T-helper 2 cell treated with Interferon-gamma antibody and Interleukin-4, amounts not matched to agents 5 μg/mL and 100 μg/mL, for 36 hours (primary cell): ENCODE measurements at regions not wholly inside any gene's neighbourhood (a gene's known extent, or its start where the extent isn't known, plus 50 kb on each side); places are given as distances from the start of the nearest gene placed in this dataset.
"Not testable (repeated sequence)": the region's sequence is repeated elsewhere in the genome, so short reads cannot be mapped to it uniquely, and the experiment has no call there.

Source experiments
- DNase-seq: peaks from one replicate; pipeline ENCODE4 v3.0.0; 2021; ENCODE audit warnings: low spot score
- H3K27ac Mint-ChIP-seq: one replicate; pipeline ENCODE4 v1.8.0; 2021; ENCODE audit warnings: mild to moderate bottlenecking, mixed read lengths
- H3K27me3 Mint-ChIP-seq: one replicate; pipeline ENCODE4 v1.8.0; 2021; ENCODE audit warnings: low read depth, mixed read lengths
- H3K36me3 Mint-ChIP-seq: one replicate; pipeline ENCODE4 v1.8.0; 2021; ENCODE audit warnings: low read depth, mixed read lengths
- H3K4me1 Mint-ChIP-seq: one replicate; pipeline ENCODE4 v1.8.0; 2021; ENCODE audit warnings: low read depth, mixed read lengths
- H3K4me3 Mint-ChIP-seq: one replicate; pipeline ENCODE4 v1.8.0; 2022; ENCODE audit warnings: mild to moderate bottlenecking, moderate library complexity, mixed read lengths
- H3K9me3 Mint-ChIP-seq: one replicate; pipeline ENCODE4 v1.8.0; 2021; ENCODE audit warnings: mixed read lengths

GRCh38 chr6:26270903-26271667 is 93.9 kb upstream of the BTN3A2 start:
- Mint-ChIP-seq H3K36me3 (no peaks in the 10 kb centered on the region), H3K4me1 (peaks cover 27% of the 10 kb centered on the region), H3K4me3 (no peak overlapping the region), H3K9me3 (no peaks in the 10 kb centered on the region), H3K27me3 (no peaks in the 10 kb centered on the region), H3K27ac (no peak overlapping the region)
- DNase-seq, result peak; percentile 79

- no peak for DNase-seq
- Mint-ChIP-seq H3K36me3 (no peaks in the 10 kb centered on the region), H3K27ac (no peak overlapping the region), H3K4me3 (no peak overlapping the region), H3K4me1 (peaks cover 30% of the 10 kb centered on the region), H3K27me3 (no peaks in the 10 kb centered on the region), H3K9me3 (no peaks in the 10 kb centered on the region)
Observed at GRCh38 chr6:26271668-26272024, 93.4 kb upstream of the BTN3A2 start.

- H3K9me3 Mint-ChIP-seq, result no peaks in the 10 kb centered on the region
- no peaks in the 10 kb centered on the region for H3K27me3 Mint-ChIP-seq
- H3K4me1 Mint-ChIP-seq, result peaks cover 31% of the 10 kb centered on the region
- peak; percentile 65 for DNase-seq
- H3K36me3 Mint-ChIP-seq, result peaks cover 2% of the 10 kb centered on the region
- H3K4me3 Mint-ChIP-seq, result no peak overlapping the region
- no peak overlapping the region for H3K27ac Mint-ChIP-seq
Observed at GRCh38 chr6:26272171-26272637, 92.8 kb upstream of the BTN3A2 start.

GRCh38 chr6:26273673-26274588 is 91.1 kb upstream of the BTN3A2 start:
- Mint-ChIP-seq H3K36me3 (peaks cover 2% of the 10 kb centered on the region), H3K9me3 (no peaks in the 10 kb centered on the region), H3K27me3 (no peaks in the 10 kb centered on the region), H3K4me3 (no peak overlapping the region), H3K27ac (no peak overlapping the region), H3K4me1 (peaks cover 29% of the 10 kb centered on the region)
- peak; percentile 19 for DNase-seq

- peaks cover 2% of the 10 kb centered on the region for H3K36me3 Mint-ChIP-seq
- no peak for DNase-seq
- H3K9me3 Mint-ChIP-seq, result no peaks in the 10 kb centered on the region
- no peaks in the 10 kb centered on the region for H3K27me3 Mint-ChIP-seq
- H3K27ac Mint-ChIP-seq, result peak overlapping the region; percentile 39
- H3K4me1 Mint-ChIP-seq, result peaks cover 19% of the 10 kb centered on the region
- no peak overlapping the region for H3K4me3 Mint-ChIP-seq
Observed at GRCh38 chr6:26275663-26276062, 89.3 kb upstream of the BTN3A2 start.

- H3K4me3 Mint-ChIP-seq, result no peak overlapping the region
- H3K36me3 Mint-ChIP-seq, result peaks cover 4% of the 10 kb centered on the region
- H3K9me3 Mint-ChIP-seq, result no peaks in the 10 kb centered on the region
- H3K4me1 Mint-ChIP-seq, result peaks cover 24% of the 10 kb centered on the region
- DNase-seq, result no peak
- no peaks in the 10 kb centered on the region for H3K27me3 Mint-ChIP-seq
- no peak overlapping the region for H3K27ac Mint-ChIP-seq
Observed at GRCh38 chr6:26276841-26277648, 88.0 kb upstream of the BTN3A2 start.

GRCh38 chr6:26278536-26278935 is 86.5 kb upstream of the BTN3A2 start:
- H3K36me3 Mint-ChIP-seq, result peaks cover 4% of the 10 kb centered on the region
- H3K27ac Mint-ChIP-seq, result no peak overlapping the region
- H3K27me3 Mint-ChIP-seq, result no peaks in the 10 kb centered on the region
- H3K9me3 Mint-ChIP-seq, result no peaks in the 10 kb centered on the region
- peaks cover 36% of the 10 kb centered on the region for H3K4me1 Mint-ChIP-seq
- no peak overlapping the region for H3K4me3 Mint-ChIP-seq
- DNase-seq, result no peak

- not testable (repeated sequence) for H3K9me3 Mint-ChIP-seq, H3K27ac Mint-ChIP-seq, DNase-seq, H3K36me3 Mint-ChIP-seq, H3K4me3 Mint-ChIP-seq, H3K27me3 Mint-ChIP-seq
- H3K4me1 Mint-ChIP-seq, result peaks cover 39% of the 10 kb centered on the region
Observed at GRCh38 chr6:26279371-26279770, 85.6 kb upstream of the BTN3A2 start.

- Mint-ChIP-seq H3K4me1 (peaks cover 47% of the 10 kb centered on the region), H3K9me3 (no peaks in the 10 kb centered on the region), H3K27ac (no peak overlapping the region), H3K36me3 (peaks cover 4% of the 10 kb centered on the region), H3K4me3 (no peak overlapping the region), H3K27me3 (no peaks in the 10 kb centered on the region)
- DNase-seq, result no peak
Observed at GRCh38 chr6:26280407-26280806, 84.6 kb upstream of the BTN3A2 start.

GRCh38 chr6:26284537-26285142 is 80.4 kb upstream of the BTN3A2 start:
- peak; percentile 52 for DNase-seq
- peaks cover 4% of the 10 kb centered on the region for H3K27me3 Mint-ChIP-seq
- H3K27ac Mint-ChIP-seq, result peak overlapping the region; percentile 96

GRCh38 chr6:26285143-26286134 is 79.6 kb upstream of the BTN3A2 start:
- peak overlapping the region; percentile 96 for H3K27ac Mint-ChIP-seq
- H3K27me3 Mint-ChIP-seq, result peaks cover 4% of the 10 kb centered on the region
- peaks cover 44% of the 10 kb centered on the region for H3K4me1 Mint-ChIP-seq
- DNase-seq, result peak; percentile 95
- peaks cover 7% of the 10 kb centered on the region for H3K36me3 Mint-ChIP-seq
- H3K9me3 Mint-ChIP-seq, result peaks cover 9% of the 10 kb centered on the region
- H3K4me3 Mint-ChIP-seq, result peak overlapping the region; percentile 89

More at GRCh38 chr6:26284537-26285142, 80.4 kb upstream of the BTN3A2 start:
- Mint-ChIP-seq H3K9me3 (peaks cover 9% of the 10 kb centered on the region), H3K4me1 (peaks cover 44% of the 10 kb centered on the region), H3K36me3 (peaks cover 7% of the 10 kb centered on the region), H3K4me3 (peak overlapping the region; percentile 89)

- Mint-ChIP-seq H3K4me1 (peaks cover 35% of the 10 kb centered on the region), H3K9me3 (peaks cover 9% of the 10 kb centered on the region), H3K27me3 (peaks cover 4% of the 10 kb centered on the region), H3K36me3 (peaks cover 5% of the 10 kb centered on the region), H3K27ac (peak overlapping the region; percentile 96), H3K4me3 (peak overlapping the region; percentile 89)
- DNase-seq, result peak; percentile 69
Observed at GRCh38 chr6:26286168-26286877, 78.7 kb upstream of the BTN3A2 start.
